HG03045 (cell line): ENCODE measurements at regions not wholly inside any gene's neighbourhood (a gene's known extent, or its start where the extent isn't known, plus 50 kb on each side); places are given as distances from the start of the nearest gene placed in this dataset.
"Not testable (repeated sequence)": the region's sequence is repeated elsewhere in the genome, so short reads cannot be mapped to it uniquely, and the experiment has no call there.

ENCODE experiments used
- ATAC-seq: cut with Tn5 transposase; IDR thresholded peaks from one replicate; pipeline ENCODE4 v1.9.1; 2021; ENCODE audit warnings: mild to moderate bottlenecking, moderate library complexity; ENCODE audit not compliant: unreplicated experiment

DNA sequence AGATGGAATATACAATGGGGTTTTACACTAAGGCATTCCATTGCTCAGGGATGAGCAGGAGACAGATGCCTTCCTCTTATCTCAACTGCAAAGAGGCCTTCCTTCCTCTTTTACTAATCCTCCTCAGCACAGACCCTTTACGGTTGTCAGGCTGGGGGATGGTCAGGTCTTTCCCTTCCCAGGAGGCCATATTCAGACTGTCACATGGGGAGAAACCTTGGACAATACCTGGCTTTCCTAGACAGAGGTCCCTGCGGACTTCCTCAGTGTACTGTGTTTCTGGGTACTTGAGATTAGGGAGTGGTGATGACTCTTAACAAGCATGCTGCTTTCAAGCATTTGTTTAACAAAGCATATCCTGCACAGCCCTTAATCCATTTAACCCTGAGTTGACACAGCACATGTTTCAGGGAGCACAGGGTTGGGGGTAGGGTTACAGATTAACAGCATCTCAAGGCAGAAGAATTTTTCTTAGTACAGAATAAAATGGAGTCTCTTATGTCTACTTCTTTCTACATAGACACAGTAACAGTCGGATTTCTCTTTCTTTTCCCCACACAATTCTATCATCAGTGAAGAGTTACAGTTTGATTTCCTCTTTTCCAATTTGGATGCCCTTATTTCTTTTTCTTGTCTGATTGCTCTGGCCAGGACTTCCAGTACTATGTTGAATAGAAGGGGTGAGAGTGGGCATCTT, 737.1 kb downstream of the TRHDE start:
- not testable (repeated sequence) for ATAC-seq

- no peak for ATAC-seq
Measured at GRCh38 chr12:73017981-73018380, 745.8 kb downstream of the TRHDE start.

GRCh38 chr12:73053893-73054292, 781.7 kb downstream of the TRHDE start:
- ATAC-seq, result no peak

DNA sequence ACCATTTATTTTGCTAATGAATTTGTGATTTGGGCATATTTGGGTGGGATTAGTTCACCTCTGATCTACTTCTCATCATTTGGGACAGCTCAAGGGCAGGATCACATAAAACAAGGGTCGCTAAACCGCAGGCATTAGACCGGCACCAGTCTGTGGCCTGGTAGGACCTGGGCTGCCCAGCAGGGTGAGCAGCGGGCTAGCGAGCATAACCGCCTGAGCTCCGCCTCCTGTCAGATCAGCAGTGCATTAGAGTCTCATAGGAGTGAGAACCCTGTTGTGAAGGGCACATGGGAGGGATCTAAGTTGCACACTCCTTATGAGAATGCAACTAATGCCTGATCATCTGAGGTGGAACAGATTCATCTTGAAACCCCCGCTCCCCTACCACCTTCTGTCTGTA, 785.3 kb downstream of the TRHDE start:
- ATAC-seq, result no peak

DNA sequence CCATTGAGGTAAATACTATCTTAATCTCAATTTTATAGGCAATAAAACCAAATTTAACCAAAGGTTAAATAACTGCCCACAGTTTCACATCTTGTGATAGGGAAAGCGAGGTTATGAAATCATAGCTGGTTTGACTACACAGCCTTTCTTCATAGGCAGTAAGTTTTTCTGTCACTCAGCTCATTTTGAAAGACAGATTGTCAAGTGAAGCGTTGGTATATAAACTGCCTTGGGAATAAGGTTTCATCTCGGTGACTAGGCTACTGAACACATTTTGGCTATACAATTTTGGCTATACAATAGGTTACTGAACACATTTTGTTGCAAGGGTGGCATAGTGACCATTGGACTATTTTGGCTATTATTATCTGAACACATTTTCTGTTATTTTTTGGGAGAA, 793.7 kb downstream of the TRHDE start:
- no peak for ATAC-seq

- ATAC-seq, result no peak
Measured at GRCh38 chr12:73067616-73068015, 795.4 kb downstream of the TRHDE start.

DNA sequence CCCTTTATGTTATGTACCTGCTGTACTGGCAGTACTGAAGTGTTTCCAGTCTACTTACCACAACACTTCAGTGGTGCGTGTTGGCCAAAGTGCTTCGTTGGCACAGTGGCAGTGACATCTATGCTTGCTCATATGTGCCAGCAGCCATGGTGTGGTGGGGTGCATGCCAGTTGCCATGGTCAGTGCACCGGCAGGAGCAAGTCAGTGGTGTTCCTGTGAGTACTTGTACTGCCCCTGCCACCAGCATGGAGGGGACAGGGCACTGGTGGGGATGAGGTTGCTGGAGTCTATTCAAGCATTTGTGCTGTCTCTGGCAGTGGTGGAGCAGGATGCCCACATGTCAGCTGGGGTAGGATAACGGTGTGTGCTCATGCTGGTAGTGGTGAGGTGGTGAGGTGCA, 800.0 kb downstream of the TRHDE start:
- no peak for ATAC-seq

- ATAC-seq, result no peak
Measured at GRCh38 chr12:73076760-73077159, 804.6 kb downstream of the TRHDE start.

GRCh38 chr12:73083736-73084135, 811.6 kb downstream of the TRHDE start:
- no peak for ATAC-seq

DNA sequence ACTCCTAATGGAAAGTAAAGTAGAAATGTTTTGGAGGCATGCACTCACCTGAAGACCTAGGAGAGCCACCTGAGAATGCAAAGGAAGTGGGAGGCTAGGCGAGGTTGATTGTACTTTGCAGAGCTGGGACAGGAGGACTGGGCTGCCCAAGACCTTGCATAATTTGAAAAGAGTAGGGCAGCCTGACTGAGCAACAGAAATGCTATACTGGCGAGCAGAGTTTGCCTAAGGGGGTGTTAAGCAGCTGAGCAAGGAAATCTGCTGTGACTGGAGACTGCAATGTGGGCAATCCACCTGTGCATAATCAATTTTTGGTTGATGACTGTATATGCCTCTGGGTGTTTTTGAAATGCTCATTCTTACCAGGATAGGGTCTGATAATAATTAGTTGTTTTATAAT, 834.1 kb downstream of the TRHDE start:
- ATAC-seq, result no peak

DNA sequence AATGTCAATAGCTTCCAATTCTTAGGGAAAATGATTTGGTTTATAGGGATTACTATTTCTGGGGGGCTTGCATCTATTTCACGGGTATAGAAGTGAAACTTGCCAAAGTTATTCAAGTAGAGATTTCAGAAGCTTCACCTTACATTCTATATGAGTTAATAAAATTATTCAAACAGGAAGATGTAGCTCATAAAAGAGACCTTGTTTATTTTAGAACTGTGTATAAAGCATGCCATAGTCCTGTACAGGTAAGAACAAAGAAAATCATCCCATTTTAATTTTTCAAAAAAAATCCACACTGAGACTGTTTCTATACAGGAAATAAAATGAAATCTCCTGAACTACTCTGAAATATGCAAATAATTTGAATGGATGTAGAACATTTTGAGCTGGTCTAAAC, 834.7 kb downstream of the TRHDE start:
- ATAC-seq, result no peak

GRCh38 chr12:73110816-73111215, 838.6 kb downstream of the TRHDE start:
- ATAC-seq, result no peak

GRCh38 chr12:73112035-73112816, 840.1 kb downstream of the TRHDE start:
- no peak for ATAC-seq

GRCh38 chr12:73124480-73124879, 852.3 kb downstream of the TRHDE start:
- no peak for ATAC-seq

DNA sequence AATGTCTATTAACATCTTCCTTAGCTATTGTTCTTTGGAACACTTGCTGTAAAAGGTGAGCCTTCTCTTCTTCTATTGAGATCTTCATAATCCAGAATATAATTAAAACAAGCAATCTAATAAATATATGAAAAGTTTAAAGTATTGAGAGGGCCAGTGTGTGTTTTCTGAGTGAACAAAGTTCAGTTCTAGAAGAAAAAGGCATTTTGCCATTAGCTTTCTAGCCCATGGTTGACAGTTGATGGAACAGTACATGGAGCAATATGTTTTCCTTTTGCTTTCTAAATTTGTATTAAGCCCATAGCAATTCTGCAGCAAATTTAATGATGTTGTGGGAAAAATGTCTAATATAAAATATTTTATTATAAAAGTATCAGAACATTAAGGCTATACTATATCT, 853.0 kb downstream of the TRHDE start:
- no peak for ATAC-seq

GRCh38 chr12:73136386-73136785, 864.2 kb downstream of the TRHDE start:
- ATAC-seq, result no peak

GRCh38 chr12:73139642-73140041, 867.5 kb downstream of the TRHDE start:
- not testable (repeated sequence) for ATAC-seq

DNA sequence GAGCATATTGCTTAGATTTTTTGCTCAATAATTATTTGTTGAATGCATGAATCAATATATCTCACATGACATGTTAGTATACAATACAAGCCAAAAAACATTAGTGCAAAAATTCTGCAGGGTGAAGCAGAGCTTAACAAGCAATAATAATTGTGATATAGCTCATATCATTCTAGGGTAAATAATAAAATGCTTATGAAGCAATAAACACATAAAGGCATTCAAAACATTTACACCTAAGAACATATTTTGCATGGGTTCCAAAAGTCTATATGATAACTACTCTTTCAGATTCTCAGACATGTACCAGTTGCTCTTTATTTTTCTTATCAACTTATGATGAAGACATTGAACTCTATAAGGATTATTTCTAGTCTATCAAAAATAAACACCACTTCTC, 886.2 kb downstream of the TRHDE start:
- ATAC-seq, result no peak

DNA sequence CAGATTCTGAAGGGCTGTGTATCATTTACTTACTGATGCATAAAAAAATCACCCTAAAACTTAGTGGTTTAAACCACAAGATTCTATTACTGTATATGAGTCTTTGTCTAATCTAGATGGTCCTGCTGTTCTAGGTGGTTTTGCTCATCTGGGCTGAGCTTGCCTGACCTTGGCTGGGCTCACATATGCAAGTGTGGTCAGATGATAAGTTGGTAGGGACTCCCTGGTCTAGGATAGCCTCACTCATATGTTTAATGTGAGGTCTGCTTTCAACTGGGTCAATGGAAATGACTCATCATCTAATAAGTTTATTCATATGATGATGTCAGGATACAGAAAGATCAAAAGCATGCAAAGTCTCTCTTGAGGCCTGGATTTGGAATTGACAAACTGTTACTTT, 887.8 kb downstream of the TRHDE start:
- no peak for ATAC-seq

DNA sequence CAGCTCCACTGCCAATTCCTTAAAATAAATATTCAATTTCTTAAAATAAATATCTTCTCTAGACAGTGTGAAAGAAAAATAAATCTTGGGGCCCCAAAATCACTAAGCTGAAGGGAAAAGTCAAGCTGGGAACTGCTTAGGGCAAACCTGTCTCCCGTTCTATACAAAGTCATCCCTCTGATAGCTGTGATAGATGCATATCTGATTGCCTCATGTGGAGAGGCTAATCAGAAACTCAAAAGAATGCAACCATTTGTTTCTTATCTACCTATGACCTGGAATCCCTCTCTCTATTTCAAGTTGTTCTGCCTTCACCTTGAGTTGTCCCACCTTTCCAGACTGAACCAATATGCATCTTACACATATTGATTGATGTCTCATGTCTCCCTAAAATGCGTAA, 889.8 kb downstream of the TRHDE start:
- no peak for ATAC-seq

GRCh38 chr12:73180734-73181133, 908.6 kb downstream of the TRHDE start:
- ATAC-seq, result no peak

DNA sequence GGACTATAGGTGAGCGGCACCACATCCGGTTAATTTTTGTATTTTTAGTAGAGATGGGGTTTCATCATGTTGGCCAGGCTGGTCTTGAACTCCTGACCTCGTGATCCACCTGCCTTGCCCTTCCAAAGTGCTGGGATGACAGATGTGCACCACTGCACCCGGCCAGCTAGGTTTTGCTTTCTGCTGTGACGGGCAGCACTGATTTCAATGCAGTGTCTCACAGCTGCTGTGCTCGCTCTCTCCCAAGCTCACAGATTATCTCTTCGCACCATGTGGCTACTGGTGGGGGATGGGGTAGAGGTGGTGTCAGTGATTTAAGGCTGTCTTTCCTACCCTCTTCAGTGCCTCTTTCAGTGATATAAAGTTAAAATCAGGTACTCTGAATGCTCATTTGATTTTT, 909.1 kb downstream of the TRHDE start:
- no peak for ATAC-seq

GRCh38 chr12:73185403-73185802, 913.2 kb downstream of the TRHDE start:
- no peak for ATAC-seq
